Endothelial cell of umbilical vein (primary cell): ENCODE measurements at regions not wholly inside any gene's neighbourhood (a gene's known extent, or its start where the extent isn't known, plus 50 kb on each side); places are given as distances from the start of the nearest gene placed in this dataset.

Experiments
- CTCF ChIP-seq, 2 donors: IDR thresholded peaks; 1 replicate in 1 of 2; 2 replicates in 1 of 2; pipeline ENCODE4 v1.5.1; 2011; ENCODE audit warnings: low read length in 2 of 2, mild to moderate bottlenecking in 2 of 2, moderate library complexity in 2 of 2, control low read depth in 1 of 2, inconsistent platforms in 1 of 2, low read depth in 1 of 2; ENCODE audit not compliant: insufficient read depth in 1 of 2; ENCODE audit errors: extremely low read depth in 1 of 2
- EZH2 ChIP-seq: IDR thresholded peaks from 2 replicates; pipeline ENCODE4 v1.6.1; 2012; ENCODE audit warnings: borderline replicate concordance, low read depth, mild to moderate bottlenecking, moderate library complexity, low read length, inconsistent platforms; ENCODE audit not compliant: severe bottlenecking
- FOS ChIP-seq: IDR thresholded peaks from 2 replicates; pipeline ENCODE4 v1.6.1; 2011; ENCODE audit warnings: mild to moderate bottlenecking, low read length, moderate library complexity, borderline replicate concordance; ENCODE audit not compliant: insufficient read depth
- GATA2 ChIP-seq: IDR thresholded peaks from 2 replicates; pipeline ENCODE4 v1.7.0; 2011; ENCODE audit warnings: low read depth, mild to moderate bottlenecking, moderate library complexity, mixed read lengths, low read length; ENCODE audit not compliant: insufficient read length, insufficient read depth
- JUN ChIP-seq: IDR thresholded peaks from 2 replicates; pipeline ENCODE4 v1.6.1; 2011; ENCODE audit warnings: borderline replicate concordance, low read depth; ENCODE audit not compliant: insufficient read length, insufficient read depth
- MAX ChIP-seq: IDR thresholded peaks from 2 replicates; pipeline ENCODE4 v1.6.1; 2011; ENCODE audit not compliant: insufficient read depth, insufficient read length
- MYC ChIP-seq: IDR thresholded peaks from one replicate; pipeline ENCODE4 v1.6.1; 2011; ENCODE audit warnings: mild to moderate bottlenecking, low read depth, low read length
- POLR2A ChIP-seq: IDR thresholded peaks from 2 replicates; pipeline ENCODE4 v1.6.1; 2012; ENCODE audit warnings: low read depth, mild to moderate bottlenecking, control low read depth, low read length
- POLR2AphosphoS5 ChIP-seq: IDR thresholded peaks from 2 replicates; pipeline ENCODE4 v1.6.1; 2012; ENCODE audit warnings: low read depth, mild to moderate bottlenecking, control low read depth, low read length, moderate library complexity; ENCODE audit not compliant: insufficient read depth

- TF ChIP-seq POLR2AphosphoS5 (no peak), CTCF (IDR thresholded peaks at IDR 0.05; ENCODE audit: extremely low read depth in 1 of 2, insufficient read depth in 1 of 2, low read depth in 1 of 2, low read length in 2 of 2) (no peak), EZH2 (no peak), MYC (no peak), POLR2A (no peak), MAX (no peak), FOS (no peak), GATA2 (no peak), JUN (no peak)
Measured at GRCh38 chr3:106249159-106249558, 380.3 kb upstream of the CBLB start.
